GM18519 (cell line): ENCODE measurements at regions not wholly inside any gene's neighbourhood (a gene's known extent, or its start where the extent isn't known, plus 50 kb on each side); places are given as distances from the start of the nearest gene placed in this dataset.
"Not testable (repeated sequence)": the region's sequence is repeated elsewhere in the genome, so short reads cannot be mapped to it uniquely, and the experiment has no call there.

Experiments
- ATAC-seq: cut with Tn5 transposase; IDR thresholded peaks from one replicate; pipeline ENCODE4 v1.9.1; 2021; ENCODE audit warnings: mild to moderate bottlenecking, moderate library complexity; ENCODE audit not compliant: unreplicated experiment, low FRiP score

GRCh38 chr4:64738240-64738639 lies 329.0 kb upstream of the TECRL start:
- no peak for ATAC-seq

GRCh38 chr4:64737854-64738138 lies 328.5 kb upstream of the TECRL start:
- ATAC-seq, result not testable (repeated sequence)

GRCh38 chr4:64737026-64737853 lies 328.0 kb upstream of the TECRL start:
- no peak for ATAC-seq

- no peak for ATAC-seq
Measured at GRCh38 chr4:64729561-64729960, 320.3 kb upstream of the TECRL start.

- no peak for ATAC-seq
Measured at GRCh38 chr4:64727960-64728359, 318.7 kb upstream of the TECRL start.

GRCh38 chr4:64727391-64727790 lies 318.1 kb upstream of the TECRL start:
- not testable (repeated sequence) for ATAC-seq

- ATAC-seq, result no peak
Measured at GRCh38 chr4:64724689-64725088, 315.4 kb upstream of the TECRL start.

GRCh38 chr4:64721106-64721505 lies 311.9 kb upstream of the TECRL start:
- no peak for ATAC-seq

- no peak for ATAC-seq
Measured at GRCh38 chr4:64718091-64718490, 308.8 kb upstream of the TECRL start.

- no peak for ATAC-seq
Measured at GRCh38 chr4:64715741-64716140, 306.5 kb upstream of the TECRL start.

GRCh38 chr4:64713256-64713840 lies 304.1 kb upstream of the TECRL start:
- ATAC-seq, result peak; percentile 74

- no peak for ATAC-seq
Measured at GRCh38 chr4:64712590-64712989, 303.3 kb upstream of the TECRL start.

GRCh38 chr4:64705989-64706388 lies 296.7 kb upstream of the TECRL start:
- no peak for ATAC-seq

- ATAC-seq, result no peak
Measured at GRCh38 chr4:64698171-64698570, 288.9 kb upstream of the TECRL start.

GRCh38 chr4:64682946-64683345 lies 273.7 kb upstream of the TECRL start:
- no peak for ATAC-seq

GRCh38 chr4:64682481-64682880 lies 273.2 kb upstream of the TECRL start:
- no peak for ATAC-seq

- ATAC-seq, result not testable (repeated sequence)
Measured at GRCh38 chr4:64673121-64673520, 263.9 kb upstream of the TECRL start.

GRCh38 chr4:64670647-64671046 lies 261.4 kb upstream of the TECRL start:
- no peak for ATAC-seq

GRCh38 chr4:64643841-64644240 lies 234.6 kb upstream of the TECRL start:
- no peak for ATAC-seq

GRCh38 chr4:64642936-64643335 lies 233.7 kb upstream of the TECRL start:
- no peak for ATAC-seq

GRCh38 chr4:64640402-64640801 lies 231.2 kb upstream of the TECRL start:
- ATAC-seq, result not testable (repeated sequence)

- ATAC-seq, result no peak
Measured at GRCh38 chr4:64625438-64625837, 216.2 kb upstream of the TECRL start.
